ENCODE measurements at regions not wholly inside any gene's neighbourhood (a gene's known extent, or its start where the extent isn't known, plus 50 kb on each side); places are given as distances from the start of the nearest gene placed in this dataset.

- no peak for TF ChIP-seq KDM4A (IDR thresholded peaks at IDR 0.05; ENCODE audit: low read depth, low read length, severe bottlenecking)
- TF ChIP-seq HDAC2 (IDR thresholded peaks at IDR 0.05; ENCODE audit: borderline replicate concordance in 1 of 2, low read depth in 2 of 2, low read length in 2 of 2) = no peak
- no peak for TF ChIP-seq CBX5 (IDR thresholded peaks at IDR 0.05; ENCODE audit: low read depth, low read length)
- TF ChIP-seq RAD21 (IDR thresholded peaks at IDR 0.05 in 1 of 2, conservative IDR thresholded peaks at IDR 0.05 in 1 of 2; ENCODE audit: low read depth in 2 of 2, low read length in 2 of 2) = no peak
- no peak for TF ChIP-seq RFX5 (IDR thresholded peaks at IDR 0.05; ENCODE audit: borderline replicate concordance, low read depth, low read length)
- no peak for TF ChIP-seq SIN3A (conservative IDR thresholded peaks at IDR 0.05 in 1 of 2, IDR thresholded peaks at IDR 0.05 in 1 of 2; ENCODE audit: low read depth in 1 of 2, low read length in 2 of 2)
Observed at GRCh38 chr5:152933056-152933455, 528.0 kb upstream of the NMUR2 start (continued).
